SW480 (cell line): ENCODE measurements at regions not wholly inside any gene's neighbourhood (a gene's known extent, or its start where the extent isn't known, plus 50 kb on each side); places are given as distances from the start of the nearest gene placed in this dataset.
"Not testable (repeated sequence)": the region's sequence is repeated elsewhere in the genome, so short reads cannot be mapped to it uniquely, and the experiment has no call there.

Experiments
- DNase-seq: peaks from one replicate; pipeline ENCODE4 v3.0.0-alpha.2; 2016; ENCODE audit warnings: low spot score

GRCh38 chr7:52584041-52584440 lies 451.4 kb upstream of the POM121L12 start:
- no peak for DNase-seq

- not testable (repeated sequence) for DNase-seq
Observed at GRCh38 chr7:52573141-52573540, 462.3 kb upstream of the POM121L12 start.

- no peak for DNase-seq
Observed at GRCh38 chr7:52571026-52571425, 464.4 kb upstream of the POM121L12 start.

- DNase-seq = no peak
Observed at GRCh38 chr7:52569151-52569550, 466.3 kb upstream of the POM121L12 start.

GRCh38 chr7:52565974-52566373 lies 469.5 kb upstream of the POM121L12 start:
- no peak for DNase-seq

GRCh38 chr7:52555805-52556204 lies 479.6 kb upstream of the POM121L12 start:
- no peak for DNase-seq

GRCh38 chr7:52547308-52547910 lies 488.0 kb upstream of the POM121L12 start:
- peak; percentile 23 for DNase-seq

- not testable (repeated sequence) for DNase-seq
Observed at GRCh38 chr7:52541198-52541765, 494.2 kb upstream of the POM121L12 start.

GRCh38 chr7:52540041-52540440 lies 495.4 kb upstream of the POM121L12 start:
- DNase-seq = peak; percentile 61

GRCh38 chr7:52539414-52539813 lies 496.0 kb upstream of the POM121L12 start:
- no peak for DNase-seq

GRCh38 chr7:52537051-52537450 lies 498.4 kb upstream of the POM121L12 start:
- DNase-seq = no peak

GRCh38 chr7:52525772-52526341 lies 509.6 kb upstream of the POM121L12 start:
- DNase-seq = no peak

GRCh38 chr7:52518869-52519268 lies 516.6 kb upstream of the POM121L12 start:
- no peak for DNase-seq

- DNase-seq = no peak
Observed at GRCh38 chr7:52512656-52513055, 522.8 kb upstream of the POM121L12 start.

- no peak for DNase-seq
Observed at GRCh38 chr7:52507546-52508255, 527.7 kb upstream of the POM121L12 start.

- no peak for DNase-seq
Observed at GRCh38 chr7:52506325-52506724, 529.1 kb upstream of the POM121L12 start.

GRCh38 chr7:52504561-52504960 lies 530.9 kb upstream of the POM121L12 start:
- DNase-seq = no peak

GRCh38 chr7:52502281-52502680 lies 533.2 kb upstream of the POM121L12 start:
- no peak for DNase-seq

GRCh38 chr7:52501696-52502095 lies 533.7 kb upstream of the POM121L12 start:
- no peak for DNase-seq

GRCh38 chr7:52500841-52501240 lies 534.6 kb upstream of the POM121L12 start:
- no peak for DNase-seq

- no peak for DNase-seq
Observed at GRCh38 chr7:52498366-52498765, 537.1 kb upstream of the POM121L12 start.

GRCh38 chr7:52486267-52486666 lies 549.2 kb upstream of the POM121L12 start:
- no peak for DNase-seq

GRCh38 chr7:52482076-52482475 lies 553.4 kb upstream of the POM121L12 start:
- DNase-seq = no peak
